GM13976 (cell line): ENCODE measurements at regions not wholly inside any gene's neighbourhood (a gene's known extent, or its start where the extent isn't known, plus 50 kb on each side); places are given as distances from the start of the nearest gene placed in this dataset.

Source experiments
- DNase-seq: peaks from one replicate; pipeline ENCODE4 v3.0.0; 2012; ENCODE audit warnings: low spot score
- in situ Hi-C: fragments of 300-500 bp; cut with MboI; formaldehyde crosslinking; loops from one replicate; pipeline ENCODE4 v1.12.0; 2022; ENCODE audit warnings: low sequenced_read_pairs, mixed read lengths, inconsistent platforms; ENCODE audit not compliant: unreplicated experiment
- TF ChIP-seq, protein P1 (sequence below): IDR thresholded peaks from 2 replicates; pipeline ENCODE4 v1.5.1; 2012; ENCODE audit warnings: borderline replicate concordance, mild to moderate bottlenecking; ENCODE audit not compliant: insufficient read depth; ENCODE audit errors: extremely low read depth, missing control alignments, control extremely low read depth

DNA sequence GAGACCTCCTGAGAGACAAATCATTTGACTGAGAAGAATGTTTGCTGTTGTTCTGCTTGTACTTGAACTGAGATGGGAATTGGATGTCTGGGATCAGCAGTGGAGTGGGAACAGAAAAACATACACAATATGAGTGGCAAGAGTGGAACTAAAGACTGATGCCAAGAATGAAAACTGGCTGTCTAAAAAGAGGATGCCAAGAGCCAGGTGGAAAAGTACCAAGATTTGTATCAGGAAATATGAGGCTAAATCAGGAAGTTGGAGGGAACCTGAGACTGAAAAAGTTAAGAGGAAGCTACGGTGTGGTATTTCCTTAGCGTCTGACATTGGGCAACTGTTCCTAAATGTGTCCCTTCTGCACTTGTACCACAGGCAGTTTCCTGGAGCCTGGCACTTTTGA, 440.9 kb upstream of the CELF4 start:
- in situ Hi-C loops, result no loop called here
- TF ChIP-seq, protein P1, sequence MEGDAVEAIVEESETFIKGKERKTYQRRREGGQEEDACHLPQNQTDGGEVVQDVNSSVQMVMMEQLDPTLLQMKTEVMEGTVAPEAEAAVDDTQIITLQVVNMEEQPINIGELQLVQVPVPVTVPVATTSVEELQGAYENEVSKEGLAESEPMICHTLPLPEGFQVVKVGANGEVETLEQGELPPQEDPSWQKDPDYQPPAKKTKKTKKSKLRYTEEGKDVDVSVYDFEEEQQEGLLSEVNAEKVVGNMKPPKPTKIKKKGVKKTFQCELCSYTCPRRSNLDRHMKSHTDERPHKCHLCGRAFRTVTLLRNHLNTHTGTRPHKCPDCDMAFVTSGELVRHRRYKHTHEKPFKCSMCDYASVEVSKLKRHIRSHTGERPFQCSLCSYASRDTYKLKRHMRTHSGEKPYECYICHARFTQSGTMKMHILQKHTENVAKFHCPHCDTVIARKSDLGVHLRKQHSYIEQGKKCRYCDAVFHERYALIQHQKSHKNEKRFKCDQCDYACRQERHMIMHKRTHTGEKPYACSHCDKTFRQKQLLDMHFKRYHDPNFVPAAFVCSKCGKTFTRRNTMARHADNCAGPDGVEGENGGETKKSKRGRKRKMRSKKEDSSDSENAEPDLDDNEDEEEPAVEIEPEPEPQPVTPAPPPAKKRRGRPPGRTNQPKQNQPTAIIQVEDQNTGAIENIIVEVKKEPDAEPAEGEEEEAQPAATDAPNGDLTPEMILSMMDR, result no peak
- no peak for DNase-seq

DNA sequence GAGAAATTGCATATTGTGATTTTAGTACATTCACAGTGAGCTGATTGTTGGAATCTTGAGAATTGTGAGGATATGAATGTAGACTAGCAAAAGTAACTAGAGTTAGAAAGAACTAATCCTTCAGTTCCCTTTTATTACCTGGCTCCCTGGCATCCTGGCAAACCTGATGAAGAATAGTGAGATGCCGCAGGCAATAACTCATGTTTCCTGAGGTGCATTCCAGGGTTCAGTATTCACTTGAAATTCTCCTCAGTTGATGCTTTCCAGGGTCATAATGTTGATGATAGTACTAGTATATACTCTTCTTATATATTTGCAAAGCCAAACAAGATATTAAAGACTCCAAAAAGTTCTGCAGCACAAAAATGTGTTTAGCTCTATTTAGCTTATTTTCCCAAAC, 432.1 kb upstream of the CELF4 start:
- TF ChIP-seq, protein P1, result no peak
- in situ Hi-C loops, result no loop called here
- no peak for DNase-seq

DNA sequence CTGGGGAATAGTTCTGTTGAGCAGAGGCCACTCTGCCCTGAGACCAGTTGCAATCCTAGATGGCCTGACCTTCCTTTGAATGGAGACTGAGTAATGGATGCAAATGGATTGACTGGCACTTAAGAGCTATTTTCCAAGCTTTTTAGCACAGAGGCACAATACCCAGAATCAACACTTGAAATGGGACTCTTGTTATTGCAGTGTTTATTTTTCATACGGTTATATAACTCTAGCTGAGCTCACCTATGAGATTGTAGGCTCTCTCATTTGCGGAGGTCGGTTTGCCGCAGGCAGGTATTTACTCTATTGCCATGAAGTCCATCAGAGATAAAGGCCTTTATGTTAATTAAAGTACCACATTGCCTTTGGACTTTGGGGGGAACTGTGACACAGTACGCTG, 422.3 kb upstream of the CELF4 start:
- TF ChIP-seq, protein P1, result no peak
- DNase-seq, result no peak
- in situ Hi-C loops, result no loop called here

DNA sequence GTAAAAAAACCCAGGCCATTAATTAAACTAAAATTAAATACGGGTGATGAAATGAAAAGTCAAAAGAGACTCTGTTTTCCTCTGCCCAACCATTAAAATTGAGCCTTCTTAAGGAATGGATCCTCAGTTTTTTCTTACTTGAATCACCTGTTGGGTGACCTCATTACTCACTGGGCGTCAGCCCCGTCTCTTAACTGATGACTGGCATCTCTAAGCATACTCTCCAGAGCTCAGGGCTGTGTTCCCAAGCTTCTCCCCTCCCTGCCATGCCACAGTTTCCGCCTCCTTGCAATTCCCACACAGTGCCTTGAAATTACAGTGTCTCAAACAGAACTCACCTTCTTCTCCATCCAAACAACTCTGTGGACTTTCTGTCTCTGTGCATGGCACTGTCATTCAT, 421.1 kb upstream of the CELF4 start:
- in situ Hi-C loops, result no loop called here
- DNase-seq, result no peak
- TF ChIP-seq, protein P1, result no peak

DNA sequence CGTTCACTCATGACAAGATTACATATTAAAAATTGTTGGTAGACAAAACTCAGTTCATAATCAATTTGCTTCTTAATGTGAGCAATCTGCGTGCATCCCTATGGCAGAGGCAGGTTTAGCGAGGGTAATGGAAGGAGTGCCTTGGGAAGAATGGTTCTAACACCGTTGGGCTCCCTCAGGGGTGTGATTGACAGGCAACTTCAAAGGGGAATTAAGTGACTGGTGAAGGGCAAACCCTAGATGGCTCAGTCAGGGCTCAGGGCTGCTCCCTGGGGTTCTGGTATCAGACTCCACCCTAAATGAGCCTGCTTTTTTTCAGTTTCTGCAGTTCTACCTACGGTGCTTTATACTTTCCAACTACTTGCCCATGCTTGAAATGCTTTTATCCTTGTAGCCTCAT, 419.5 kb upstream of the CELF4 start:
- in situ Hi-C loops, result no loop called here
- TF ChIP-seq, protein P1, result no peak
- no peak for DNase-seq

DNA sequence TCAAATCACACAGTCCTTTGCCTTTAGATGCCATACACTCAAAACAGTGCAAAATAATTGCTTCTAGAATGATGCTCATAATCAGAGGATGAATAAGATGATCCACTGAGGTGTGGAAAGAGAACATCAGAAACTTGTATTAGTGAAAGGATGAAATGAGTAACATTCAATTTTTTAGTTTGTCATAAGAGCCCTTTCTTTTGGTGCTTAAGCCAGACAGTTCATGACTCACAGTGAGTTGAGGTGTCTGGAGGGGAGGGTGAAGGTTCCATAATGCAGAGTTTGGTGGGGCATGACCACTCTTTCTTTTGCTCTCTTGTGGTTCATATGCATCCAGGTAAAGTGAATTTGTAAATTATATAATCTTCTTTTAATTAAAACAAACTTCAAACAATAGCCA, 415.0 kb upstream of the CELF4 start:
- TF ChIP-seq, protein P1, result no peak
- in situ Hi-C loops, result no loop called here
- no peak for DNase-seq

DNA sequence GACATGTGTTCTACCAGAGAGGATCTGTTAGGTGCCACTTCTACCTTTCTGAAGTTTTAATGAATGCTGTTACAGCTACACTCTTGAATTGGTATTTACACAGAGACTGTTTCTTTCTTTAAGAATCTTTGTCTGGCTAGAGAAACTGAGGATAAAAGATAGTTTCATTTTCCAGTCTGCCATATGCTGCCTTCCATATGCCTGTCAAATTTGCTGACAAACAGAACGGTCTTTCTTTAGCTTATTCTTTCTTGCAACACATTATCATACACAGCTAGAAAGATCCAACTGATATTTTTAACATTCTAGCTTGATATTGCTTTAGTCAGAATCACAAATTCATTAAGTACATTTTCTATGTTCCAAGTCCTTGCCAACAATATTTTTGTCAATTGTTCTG, 409.8 kb upstream of the CELF4 start:
- in situ Hi-C loops, result no loop called here
- TF ChIP-seq, protein P1, result no peak
- no peak for DNase-seq
